HG03521 (cell line): ENCODE measurements at regions not wholly inside any gene's neighbourhood (a gene's known extent, or its start where the extent isn't known, plus 50 kb on each side); places are given as distances from the start of the nearest gene placed in this dataset.

Experiments
- ATAC-seq: cut with Tn5 transposase; IDR thresholded peaks from one replicate; pipeline ENCODE4 v1.9.1; 2021; ENCODE audit warnings: mild to moderate bottlenecking, moderate library complexity; ENCODE audit not compliant: unreplicated experiment

GRCh38 chr6:56772737-56773184 is 130.1 kb upstream of the DST start:
- ATAC-seq, result no peak

DNA sequence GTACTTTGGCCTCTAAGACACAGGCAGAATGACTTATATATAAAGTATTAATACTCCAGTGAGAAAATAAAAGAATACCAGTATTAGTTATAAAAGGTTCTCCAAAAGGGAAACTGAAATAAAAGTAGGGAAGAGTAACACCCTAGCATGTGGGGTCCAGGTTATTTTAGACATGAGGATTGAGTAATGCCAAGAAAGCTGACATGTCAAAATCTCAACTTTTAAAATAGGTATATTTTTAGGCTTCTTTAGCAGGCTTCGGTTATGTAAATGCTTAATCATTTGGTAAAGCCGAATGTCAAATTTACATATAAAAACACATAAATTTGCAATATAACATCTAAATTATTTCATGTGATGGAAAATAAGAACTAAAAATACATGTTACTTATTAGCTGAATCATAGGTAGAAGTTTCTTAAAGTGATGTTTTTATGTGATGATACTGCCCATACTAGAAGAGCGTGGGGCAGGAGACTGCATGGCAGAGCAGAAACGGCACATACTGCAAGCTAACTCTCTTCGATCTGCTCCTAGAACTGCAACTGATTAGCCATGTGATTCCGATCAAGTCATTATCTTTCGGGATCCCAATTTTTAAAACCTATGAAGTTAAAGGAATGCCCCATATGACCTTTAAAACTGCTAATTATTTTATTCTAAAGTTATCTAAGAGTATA is 129.4 kb upstream of the DST start:
- no peak for ATAC-seq

GRCh38 chr6:56771189-56771588 is 128.5 kb upstream of the DST start:
- ATAC-seq, result no peak

DNA sequence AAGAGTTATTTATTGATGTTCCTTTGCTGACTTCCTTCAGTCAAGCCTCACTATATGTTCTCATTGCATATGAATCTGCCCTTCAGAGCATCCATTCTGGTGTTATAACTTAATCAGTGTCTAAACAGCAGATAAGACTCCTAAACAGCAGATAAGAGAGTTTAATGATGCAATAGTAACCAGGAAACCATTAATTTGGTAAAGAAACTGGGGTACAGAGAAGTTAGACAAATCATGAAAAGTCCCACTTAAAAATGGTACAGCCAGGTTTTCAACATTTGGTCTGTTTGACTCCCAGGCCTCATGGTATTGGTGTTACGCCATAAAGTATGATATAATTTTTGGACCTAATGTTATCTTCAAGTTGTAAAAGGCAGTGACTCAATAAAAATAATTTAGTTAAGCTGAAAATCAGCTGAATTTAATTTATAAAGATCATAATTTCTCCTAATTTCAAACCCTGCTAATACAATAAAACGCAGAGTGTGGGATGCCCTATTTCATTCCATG is 127.4 kb upstream of the DST start:
- ATAC-seq, result no peak

DNA sequence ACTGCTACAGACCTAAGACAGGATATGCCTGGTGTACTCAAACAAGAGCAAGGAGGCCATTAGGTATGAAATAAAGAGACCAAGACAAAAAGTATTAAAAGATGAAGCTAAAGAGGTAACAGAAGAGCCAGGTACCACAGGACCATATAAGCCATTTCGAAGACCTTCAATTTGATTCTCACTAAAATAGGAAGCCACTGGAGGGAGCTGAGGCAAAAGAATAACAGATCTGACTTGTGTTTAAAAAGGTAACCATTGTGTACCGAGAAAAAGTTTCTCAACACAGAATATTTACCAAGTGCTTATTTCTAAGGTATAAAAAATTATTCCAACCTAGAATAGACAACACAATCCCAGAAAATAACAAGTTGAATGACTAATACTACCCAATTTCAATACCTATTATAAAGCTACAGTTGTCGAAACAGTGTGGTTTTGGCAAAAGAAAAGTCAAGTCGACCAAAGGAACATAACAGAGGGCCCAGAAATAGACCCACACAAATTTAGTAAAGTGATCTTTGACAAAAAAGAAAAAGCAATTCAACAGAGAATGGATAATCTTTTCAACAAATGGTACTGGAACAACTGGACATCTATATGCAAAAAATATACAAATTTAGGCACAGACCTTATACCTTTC is 125.3 kb upstream of the DST start:
- no peak for ATAC-seq

- no peak for ATAC-seq
These were observed 124.7 kb upstream of the DST start for GRCh38 chr6:56767435-56767834.

- ATAC-seq, result peak; percentile 72
These were observed 124.1 kb upstream of the DST start for GRCh38 chr6:56766806-56767178.

- ATAC-seq, result no peak
These were observed 123.6 kb upstream of the DST start for GRCh38 chr6:56766139-56766805.

DNA sequence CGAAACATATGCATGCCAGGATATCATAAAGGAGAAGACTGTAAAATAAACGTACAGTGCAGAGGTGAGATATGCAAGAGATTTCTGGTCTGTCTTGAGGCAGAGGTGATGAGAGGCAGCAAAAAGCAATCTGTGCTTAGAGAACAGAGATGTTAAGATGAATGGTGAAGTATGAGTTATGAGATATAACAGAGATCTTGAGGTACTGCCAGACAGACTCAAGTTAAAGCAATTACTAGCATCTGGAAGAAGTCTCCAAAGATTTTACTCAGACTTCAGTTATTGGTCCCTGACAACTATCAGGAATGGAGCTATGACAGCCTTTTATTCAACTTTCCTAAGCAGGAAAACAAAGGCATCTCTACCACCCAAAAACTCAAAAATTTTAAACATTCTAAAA is 122.8 kb upstream of the DST start:
- ATAC-seq, result no peak

DNA sequence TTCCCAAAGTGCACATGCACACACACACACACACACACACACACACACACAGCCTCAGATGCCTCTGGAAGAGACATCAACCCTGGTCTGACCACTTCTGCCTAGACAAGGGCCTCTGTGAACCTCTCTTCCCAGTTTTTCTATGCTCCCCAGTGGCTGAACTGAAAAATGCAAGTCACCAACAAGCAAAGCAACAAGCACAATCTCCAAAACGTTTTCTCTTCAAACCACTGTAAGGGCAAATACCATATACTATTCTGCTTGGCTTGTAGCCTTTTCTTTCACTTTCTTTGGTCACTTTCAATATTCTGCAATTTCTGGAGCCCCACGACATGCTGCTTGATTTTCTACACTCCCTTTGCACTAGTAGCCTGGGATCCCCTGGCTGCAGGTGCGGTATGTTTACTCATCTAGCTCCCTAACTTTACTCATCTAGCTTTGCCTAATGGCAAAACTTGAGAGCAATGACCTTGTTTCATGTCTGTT is 121.4 kb upstream of the DST start:
- ATAC-seq, result peak; percentile 37

DNA sequence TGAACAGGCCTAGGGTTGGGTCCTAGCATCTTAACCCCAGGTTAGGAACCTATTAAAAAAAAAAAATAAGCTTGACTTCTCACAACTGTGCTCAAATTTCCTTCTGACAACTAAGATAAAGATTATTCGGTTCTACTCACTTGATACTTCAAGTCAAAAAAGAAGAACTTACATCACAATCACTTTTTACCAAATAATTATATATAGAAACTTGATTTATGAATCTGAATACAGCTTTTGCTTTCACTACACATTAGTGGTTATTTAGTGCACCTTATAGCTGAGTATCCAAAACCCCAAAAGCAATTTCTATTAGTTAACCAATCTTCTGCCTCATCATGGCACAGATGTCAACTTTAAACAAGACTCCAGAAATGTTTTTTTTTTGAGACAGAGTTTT is 119.0 kb upstream of the DST start:
- ATAC-seq, result no peak

DNA sequence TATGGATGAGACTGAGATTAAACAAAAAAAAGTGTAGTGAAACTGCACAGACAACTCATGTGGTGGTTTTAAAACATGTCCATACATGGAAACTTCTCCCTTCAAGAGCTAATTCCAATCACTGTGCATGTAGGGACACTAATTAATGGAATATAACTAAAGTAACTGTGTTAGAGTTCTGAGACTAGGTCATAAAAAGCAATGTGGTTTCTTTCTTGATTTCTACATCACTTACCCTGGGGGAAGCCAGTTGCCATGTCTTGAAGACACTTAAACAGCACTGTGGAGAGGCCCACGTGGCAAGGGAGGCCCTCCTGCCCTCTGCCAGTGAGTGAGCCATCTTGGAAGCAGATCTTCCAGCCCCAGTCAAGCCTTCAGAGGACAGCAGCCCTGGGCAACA is 118.2 kb upstream of the DST start:
- no peak for ATAC-seq

DNA sequence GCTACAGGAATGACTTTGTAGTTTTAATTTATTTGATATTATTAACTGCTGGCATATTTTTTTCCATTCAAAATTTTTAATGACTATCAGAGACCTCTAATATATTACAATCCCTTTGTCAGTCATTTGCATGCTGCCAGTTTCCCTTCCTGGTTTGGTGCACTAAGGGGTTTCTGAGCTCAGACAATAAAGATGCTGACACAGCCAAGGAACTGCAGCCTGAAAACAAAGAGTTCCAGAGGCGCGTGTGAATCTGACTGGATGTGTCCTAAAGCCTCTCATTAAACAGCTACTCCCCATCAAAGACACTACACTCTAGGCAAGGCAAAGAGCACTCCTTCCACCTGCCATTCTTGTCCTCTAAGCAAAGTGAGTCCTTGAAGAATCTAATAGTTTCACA is 116.8 kb upstream of the DST start:
- no peak for ATAC-seq

- no peak for ATAC-seq
These were observed 115.9 kb upstream of the DST start for GRCh38 chr6:56758553-56758952.

- ATAC-seq, result no peak
These were observed 115.4 kb upstream of the DST start for GRCh38 chr6:56758120-56758519.

GRCh38 chr6:56757588-56757984 is 114.9 kb upstream of the DST start:
- ATAC-seq, result no peak

GRCh38 chr6:56756791-56757587 is 114.3 kb upstream of the DST start:
- no peak for ATAC-seq

GRCh38 chr6:56756219-56756789 is 113.6 kb upstream of the DST start:
- no peak for ATAC-seq

- ATAC-seq, result no peak
These were observed 112.4 kb upstream of the DST start for GRCh38 chr6:56755040-56755439.

GRCh38 chr6:56753811-56754210 is 111.1 kb upstream of the DST start:
- ATAC-seq, result no peak

DNA sequence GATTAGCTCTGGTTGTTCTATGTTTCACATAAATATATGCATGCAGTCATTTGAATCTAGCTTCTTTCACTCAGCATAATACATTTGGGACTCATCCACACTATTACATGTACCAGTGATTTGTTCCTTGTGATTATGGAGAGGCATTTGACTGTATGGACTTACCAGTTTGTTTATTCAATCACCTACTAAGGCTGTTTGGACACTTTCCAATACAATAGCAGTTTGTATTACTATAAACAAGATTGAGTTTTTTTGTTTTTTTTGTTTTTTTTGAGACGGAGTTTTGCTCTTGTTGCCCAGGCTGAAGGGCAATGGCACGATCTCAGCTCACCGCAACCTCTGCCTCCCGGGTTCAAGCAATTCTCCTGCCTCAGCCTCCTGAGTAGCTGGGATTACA is 109.8 kb upstream of the DST start:
- no peak for ATAC-seq
